ENCODE measurements at regions not wholly inside any gene's neighbourhood (a gene's known extent, or its start where the extent isn't known, plus 50 kb on each side); places are given as distances from the start of the nearest gene placed in this dataset.

- TF ChIP-seq CTCF (IDR thresholded peaks at IDR 0.05; ENCODE audit: borderline replicate concordance, extremely low read depth, low read length, poor library complexity, severe bottlenecking) (no peak), EZH2 (IDR thresholded peaks at IDR 0.05; ENCODE audit: borderline replicate concordance, low read depth, low read length, severe bottlenecking) (no peak)
Measured at GRCh38 chr6:135633573-135633972, 136.0 kb upstream of the AHI1 start.
